ENCODE measurements at regions not wholly inside any gene's neighbourhood (a gene's known extent, or its start where the extent isn't known, plus 50 kb on each side); places are given as distances from the start of the nearest gene placed in this dataset.

DNA sequence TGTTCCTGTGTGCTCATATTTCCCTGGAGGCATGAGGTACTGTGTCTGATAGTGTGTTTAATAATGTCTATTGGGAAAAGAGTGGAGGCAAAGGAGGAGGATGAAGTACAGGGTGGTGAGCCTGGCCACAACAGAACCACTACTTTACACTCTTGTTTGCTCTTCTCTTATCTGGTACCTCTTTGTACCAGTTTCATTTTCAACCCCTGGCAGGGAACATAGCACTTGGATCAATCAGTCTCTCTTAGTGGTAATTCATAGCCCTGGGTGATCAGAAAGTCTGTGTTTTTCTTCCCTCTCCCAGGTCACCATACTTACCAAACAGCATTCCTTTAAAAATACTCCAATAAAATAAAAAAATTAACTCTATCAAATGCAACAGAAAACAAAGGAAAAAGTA, 105.4 kb downstream of the DMRT2 start:
- TF ChIP-seq, protein P1, sequence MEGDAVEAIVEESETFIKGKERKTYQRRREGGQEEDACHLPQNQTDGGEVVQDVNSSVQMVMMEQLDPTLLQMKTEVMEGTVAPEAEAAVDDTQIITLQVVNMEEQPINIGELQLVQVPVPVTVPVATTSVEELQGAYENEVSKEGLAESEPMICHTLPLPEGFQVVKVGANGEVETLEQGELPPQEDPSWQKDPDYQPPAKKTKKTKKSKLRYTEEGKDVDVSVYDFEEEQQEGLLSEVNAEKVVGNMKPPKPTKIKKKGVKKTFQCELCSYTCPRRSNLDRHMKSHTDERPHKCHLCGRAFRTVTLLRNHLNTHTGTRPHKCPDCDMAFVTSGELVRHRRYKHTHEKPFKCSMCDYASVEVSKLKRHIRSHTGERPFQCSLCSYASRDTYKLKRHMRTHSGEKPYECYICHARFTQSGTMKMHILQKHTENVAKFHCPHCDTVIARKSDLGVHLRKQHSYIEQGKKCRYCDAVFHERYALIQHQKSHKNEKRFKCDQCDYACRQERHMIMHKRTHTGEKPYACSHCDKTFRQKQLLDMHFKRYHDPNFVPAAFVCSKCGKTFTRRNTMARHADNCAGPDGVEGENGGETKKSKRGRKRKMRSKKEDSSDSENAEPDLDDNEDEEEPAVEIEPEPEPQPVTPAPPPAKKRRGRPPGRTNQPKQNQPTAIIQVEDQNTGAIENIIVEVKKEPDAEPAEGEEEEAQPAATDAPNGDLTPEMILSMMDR (IDR thresholded peaks at IDR 0.05; ENCODE audit: low read depth, low read length): no peak
- no peak for DNase-seq (ENCODE audit: low read depth in 1 of 2, low spot score in 1 of 2)
- H3K4me1 ChIP-seq (ENCODE audit: low read depth): no peaks in the 10 kb centered on the region
- H3K27me3 ChIP-seq: no peaks in the 10 kb centered on the region
- H3K9me3 ChIP-seq (ENCODE audit: low read depth): no peaks in the 10 kb centered on the region
- H3K36me3 ChIP-seq: no peaks in the 10 kb centered on the region
- no peak overlapping the region for H3K4me3 ChIP-seq
- no peak overlapping the region for H3K27ac ChIP-seq

GRCh38 chr9:1156794-1157550, 106.8 kb downstream of the DMRT2 start:
- no peaks in the 10 kb centered on the region for H3K9me3 ChIP-seq (ENCODE audit: low read depth)
- H3K27me3 ChIP-seq: no peaks in the 10 kb centered on the region
- no peaks in the 10 kb centered on the region for H3K36me3 ChIP-seq
- H3K27ac ChIP-seq: no peak overlapping the region
- no peak overlapping the region for H3K4me3 ChIP-seq
- H3K4me1 ChIP-seq (ENCODE audit: low read depth): no peaks in the 10 kb centered on the region
- no peak for DNase-seq (ENCODE audit: low read depth in 1 of 2, low spot score in 1 of 2)
- TF ChIP-seq, protein P1 (IDR thresholded peaks at IDR 0.05; ENCODE audit: low read depth, low read length): no peak

- Histone ChIP-seq H3K4me1 (ENCODE audit: low read depth) (no peaks in the 10 kb centered on the region), H3K27ac (no peak overlapping the region), H3K9me3 (ENCODE audit: low read depth) (no peaks in the 10 kb centered on the region), H3K4me3 (no peak overlapping the region), H3K27me3 (no peaks in the 10 kb centered on the region), H3K36me3 (no peaks in the 10 kb centered on the region)
- no peak for DNase-seq (ENCODE audit: low read depth in 1 of 2, low spot score in 1 of 2)
- TF ChIP-seq, protein P1 (IDR thresholded peaks at IDR 0.05; ENCODE audit: low read depth, low read length): no peak
These were observed 107.7 kb downstream of the DMRT2 start for GRCh38 chr9:1157836-1158235.

GRCh38 chr9:1170918-1171317, 120.8 kb downstream of the DMRT2 start:
- TF ChIP-seq, protein P1 (IDR thresholded peaks at IDR 0.05; ENCODE audit: low read depth, low read length): no peak
- Histone ChIP-seq H3K27ac (no peak overlapping the region), H3K9me3 (ENCODE audit: low read depth) (no peaks in the 10 kb centered on the region), H3K36me3 (no peaks in the 10 kb centered on the region), H3K4me3 (no peak overlapping the region), H3K4me1 (ENCODE audit: low read depth) (no peaks in the 10 kb centered on the region), H3K27me3 (no peaks in the 10 kb centered on the region)
- no peak for DNase-seq (ENCODE audit: low read depth in 1 of 2, low spot score in 1 of 2)

GRCh38 chr9:1171546-1171945, 121.4 kb downstream of the DMRT2 start:
- Histone ChIP-seq H3K27ac (no peak overlapping the region), H3K9me3 (ENCODE audit: low read depth) (no peaks in the 10 kb centered on the region), H3K4me1 (ENCODE audit: low read depth) (no peaks in the 10 kb centered on the region), H3K4me3 (no peak overlapping the region), H3K27me3 (no peaks in the 10 kb centered on the region), H3K36me3 (no peaks in the 10 kb centered on the region)
- TF ChIP-seq, protein P1 (IDR thresholded peaks at IDR 0.05; ENCODE audit: low read depth, low read length): no peak
- no peak for DNase-seq (ENCODE audit: low read depth in 1 of 2, low spot score in 1 of 2)
